Stomach (tissue), 8 donors: ENCODE measurements at regions not wholly inside any gene's neighbourhood (a gene's known extent, or its start where the extent isn't known, plus 50 kb on each side); places are given as distances from the start of the nearest gene placed in this dataset.
"Not testable (repeated sequence)": the region's sequence is repeated elsewhere in the genome, so short reads cannot be mapped to it uniquely, and the experiment has no call there.

Experiments
- DNase-seq, 2 donors: peaks; one replicate each; pipeline versions ENCODE4 v3.0.0 to v3.0.0-alpha.2; 2013 to 2019
- H3K27ac ChIP-seq, 5 donors: fragments of 200-600 bp in 4 of 5; sonication (generic) in 4 of 5; one replicate each; pipeline ENCODE4 v1.5.1; 2013 to 2019; ENCODE audit warnings: mild to moderate bottlenecking in 1 of 5, moderate library complexity in 1 of 5
- H3K27me3 ChIP-seq, 3 donors: fragments of 200-600 bp; sonication (generic); one replicate each; pipeline ENCODE4 v1.5.1; 2017 to 2019; ENCODE audit warnings: mixed run types in 1 of 3
- H3K36me3 ChIP-seq, 4 donors: fragments of 200-600 bp; sonication (generic); 1 replicate in 3 of 4; 2 replicates in 1 of 4; pipeline ENCODE4 v1.5.1; 2016 to 2019
- H3K4me1 ChIP-seq, 4 donors: fragments of 200-600 bp; sonication (generic); one replicate each; pipeline ENCODE4 v1.5.1; 2016 to 2019
- H3K4me3 ChIP-seq, 4 donors: fragments of 200-600 bp; sonication (generic) in 3 of 4; one replicate each; pipeline ENCODE4 v1.5.1; 2016 to 2019; ENCODE audit warnings: mild to moderate bottlenecking in 1 of 4
- H3K9me3 ChIP-seq, 4 donors: fragments of 200-600 bp; sonication (generic); one replicate each; pipeline ENCODE4 v1.5.1; 2016 to 2019
- EP300 ChIP-seq: sonication (generic); formaldehyde crosslinking; IDR thresholded peaks from one replicate; pipeline ENCODE4 v1.6.1; 2017; ENCODE audit warnings: antibody characterized with exemption
- POLR2A ChIP-seq, 4 donors: fragments of 450-650 bp; IDR thresholded peaks; one replicate each; pipeline ENCODE4 v1.6.1; 2016; ENCODE audit warnings: antibody characterized with exemption in 4 of 4, control low read depth in 2 of 4, mild to moderate bottlenecking in 1 of 4, moderate library complexity in 1 of 4
- POLR2AphosphoS5 ChIP-seq, 3 donors: sonication (generic); formaldehyde crosslinking; IDR thresholded peaks; one replicate each; pipeline ENCODE4 v1.6.1; 2016; ENCODE audit warnings: antibody characterized with exemption in 3 of 3
- WGBS, 5 donors: extraction: QIAGEN DNeasy Blood & Tissue Kit in 3 of 5; methylation state at CpG; one replicate each; pipeline versions ENCODE4 v1.1.5 to v1.1.7; 2013 to 2018; 5-methylcytosine and 5-hydroxymethylcytosine counted together
- intact Hi-C: fragments of 100-400 bp; cut with DNase I; formaldehyde crosslinking; loops from one replicate; pipeline ENCODE4 v1.15.1; 2023; ENCODE audit warnings: low total_unique reads
- small RNA-seq, 4 donors: library from RNA; depleted of rRNA; stranded (forward); fragments of <200 nt; gene quantifications; one replicate each; pipeline ENCODE3, GENCODE V24; 2016
- TF ChIP-seq, protein P1 (sequence below), 7 experiments: fragments of 450-650 bp in 4 of 7; fragments of 200-600 bp in 3 of 7; sonication (generic) in 3 of 7; IDR thresholded peaks; one replicate each; pipeline ENCODE4 v1.5.1; 2016 to 2019; ENCODE audit warnings: antibody characterized with exemption in 7 of 7, control low read depth in 2 of 7, mild to moderate bottlenecking in 1 of 7
- donor health status: healthy with polysubstance abuse.
- donor health status: Bipolar disorder and iron deficiency.
- donor health status: healthy.

DNA sequence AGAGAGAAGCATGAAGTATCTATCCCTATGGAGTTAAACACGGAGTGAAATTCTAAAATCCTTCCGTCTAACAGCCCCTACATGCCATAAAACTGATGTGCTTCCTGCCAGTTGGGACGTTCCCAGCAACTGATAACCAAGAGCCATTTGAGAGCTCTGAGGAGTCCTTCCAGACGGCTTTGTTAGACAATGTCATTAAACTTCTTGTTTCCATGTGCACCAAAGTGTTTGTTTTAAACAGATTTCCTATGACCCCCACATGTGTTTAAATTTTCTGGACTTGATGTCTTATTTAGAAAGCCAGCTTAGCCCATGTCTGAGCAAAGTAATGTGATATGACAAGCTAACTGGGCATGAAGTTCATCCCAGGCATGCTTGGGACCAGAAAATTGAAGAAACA, 57.2 kb upstream of the LPAR1 start:
- TF ChIP-seq POLR2A (IDR thresholded peaks at IDR 0.05) (no peak), EP300 (no peak)
- peak in 1 of 2 donors; percentile 56 for DNase-seq
- peak overlapping the region in 1 of 5 donors; percentile 59 for H3K27ac ChIP-seq
- no peaks in the 10 kb centered on the region for H3K36me3 ChIP-seq
- H3K9me3 ChIP-seq, result no peaks in the 10 kb centered on the region
- 44 to 69% (median 58%) methylated on average over 4 of the region's 4 CpGs for WGBS, 5 donors
- H3K27me3 ChIP-seq, result no peaks in the 10 kb centered on the region
- H3K4me3 ChIP-seq, result no peak overlapping the region
- intact Hi-C loops, result no loop called here
- H3K4me1 ChIP-seq, result peaks cover 0 to 4% (median 0%) of the 10 kb centered on the region in 4 donors

DNA sequence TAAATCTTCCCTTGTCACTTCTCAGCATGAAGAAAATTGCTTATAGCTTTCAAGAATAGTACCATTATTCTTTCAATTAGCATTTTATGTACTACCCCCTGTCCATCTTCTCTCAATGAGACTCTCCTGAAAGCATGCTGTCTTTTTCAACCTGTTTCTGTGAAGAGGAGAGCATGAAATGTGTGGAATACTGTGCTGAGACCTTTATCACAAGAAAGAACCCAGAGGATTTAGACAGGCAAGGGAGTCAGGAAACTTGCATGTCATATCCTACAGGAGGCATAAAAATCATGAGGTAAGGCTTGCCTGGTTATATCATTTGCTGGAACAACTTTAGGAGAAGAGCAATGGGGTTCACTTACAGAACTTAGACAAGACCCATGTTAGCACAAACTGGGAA, 56.7 kb upstream of the LPAR1 start:
- intact Hi-C loops, result no loop called here
- H3K36me3 ChIP-seq, result no peaks in the 10 kb centered on the region
- no peak for TF ChIP-seq POLR2AphosphoS5 (IDR thresholded peaks at IDR 0.05)
- TF ChIP-seq, protein P1, sequence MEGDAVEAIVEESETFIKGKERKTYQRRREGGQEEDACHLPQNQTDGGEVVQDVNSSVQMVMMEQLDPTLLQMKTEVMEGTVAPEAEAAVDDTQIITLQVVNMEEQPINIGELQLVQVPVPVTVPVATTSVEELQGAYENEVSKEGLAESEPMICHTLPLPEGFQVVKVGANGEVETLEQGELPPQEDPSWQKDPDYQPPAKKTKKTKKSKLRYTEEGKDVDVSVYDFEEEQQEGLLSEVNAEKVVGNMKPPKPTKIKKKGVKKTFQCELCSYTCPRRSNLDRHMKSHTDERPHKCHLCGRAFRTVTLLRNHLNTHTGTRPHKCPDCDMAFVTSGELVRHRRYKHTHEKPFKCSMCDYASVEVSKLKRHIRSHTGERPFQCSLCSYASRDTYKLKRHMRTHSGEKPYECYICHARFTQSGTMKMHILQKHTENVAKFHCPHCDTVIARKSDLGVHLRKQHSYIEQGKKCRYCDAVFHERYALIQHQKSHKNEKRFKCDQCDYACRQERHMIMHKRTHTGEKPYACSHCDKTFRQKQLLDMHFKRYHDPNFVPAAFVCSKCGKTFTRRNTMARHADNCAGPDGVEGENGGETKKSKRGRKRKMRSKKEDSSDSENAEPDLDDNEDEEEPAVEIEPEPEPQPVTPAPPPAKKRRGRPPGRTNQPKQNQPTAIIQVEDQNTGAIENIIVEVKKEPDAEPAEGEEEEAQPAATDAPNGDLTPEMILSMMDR (IDR thresholded peaks at IDR 0.05), result no peak
- no peak for TF ChIP-seq EP300
- TF ChIP-seq POLR2A (IDR thresholded peaks at IDR 0.05), result no peak
- no peak overlapping the region for H3K4me3 ChIP-seq
- peak in 1 of 2 donors; percentile 9 for DNase-seq
- H3K27ac ChIP-seq, result peak overlapping the region in 2 of 5 donors; percentile 13 to 59
- H3K9me3 ChIP-seq, result no peaks in the 10 kb centered on the region
- H3K27me3 ChIP-seq, result no peaks in the 10 kb centered on the region
- H3K4me1 ChIP-seq, result peaks cover 0 to 4% (median 0%) of the 10 kb centered on the region in 4 donors

DNA sequence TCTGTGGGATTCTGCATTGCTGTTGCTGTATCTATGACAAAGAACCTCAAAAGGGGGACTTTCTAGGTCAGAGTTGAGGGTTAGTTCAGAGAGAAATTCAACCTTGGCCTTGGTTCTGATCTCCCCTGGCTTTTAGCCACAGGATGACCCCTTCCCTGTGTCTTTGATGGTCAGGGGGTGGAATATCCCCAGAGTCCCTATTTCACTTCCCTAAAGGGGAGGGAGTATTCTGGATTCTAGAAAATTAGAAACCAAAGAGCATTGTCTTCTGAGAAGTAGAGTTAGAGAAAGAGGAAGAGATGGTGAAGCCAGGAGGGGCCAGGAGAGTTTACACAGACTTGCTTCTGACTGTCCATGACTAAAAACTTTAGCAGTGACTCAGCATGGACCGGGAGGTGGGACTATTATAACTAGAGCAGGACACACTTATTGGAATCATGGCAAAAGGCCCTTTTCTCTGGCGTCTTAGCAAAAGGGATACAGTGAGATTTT, 56.2 kb upstream of the LPAR1 start:
- Histone ChIP-seq H3K4me3 (no peak overlapping the region), H3K9me3 (no peaks in the 10 kb centered on the region), H3K4me1 (peaks cover 0 to 4% (median 0%) of the 10 kb centered on the region in 4 donors), H3K27me3 (no peaks in the 10 kb centered on the region), H3K36me3 (no peaks in the 10 kb centered on the region), H3K27ac (peak overlapping the region in 3 of 5 donors; percentile 25 to 59 (median 51))
- DNase-seq, result peak in 1 of 2 donors; percentile 42
- TF ChIP-seq POLR2AphosphoS5 (IDR thresholded peaks at IDR 0.05), result no peak
- no peak for TF ChIP-seq POLR2A (IDR thresholded peaks at IDR 0.05)
- TF ChIP-seq EP300, result no peak
- TF ChIP-seq, protein P1 (IDR thresholded peaks at IDR 0.05), result no peak
- intact Hi-C loops, result no loop called here
- WGBS, 5 donors, result 21 to 39% (median 29%) methylated on average over 2 of the region's 2 CpGs

DNA sequence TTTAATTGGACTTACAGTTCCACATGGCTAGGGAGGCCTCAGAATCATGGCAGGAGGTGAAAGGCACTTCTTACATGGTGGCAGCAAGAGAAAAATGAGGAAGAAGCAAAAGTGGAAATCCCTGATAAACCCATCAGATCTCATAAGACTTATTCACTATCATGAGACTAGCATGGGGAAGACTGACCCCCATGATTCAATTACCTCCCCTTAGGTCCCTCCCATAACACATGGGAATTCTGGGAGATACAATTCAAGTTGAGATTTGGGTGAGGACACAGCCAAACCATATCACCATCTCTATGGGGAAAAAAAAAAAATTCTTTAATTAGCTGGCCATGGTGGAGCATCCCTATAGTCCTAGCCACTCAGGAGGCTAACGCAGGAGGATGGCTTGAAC, 53.9 kb upstream of the LPAR1 start:
- intact Hi-C loops, H3K4me3 ChIP-seq, H3K27me3 ChIP-seq, H3K4me1 ChIP-seq, H3K9me3 ChIP-seq, H3K36me3 ChIP-seq, DNase-seq, H3K27ac ChIP-seq: not testable (repeated sequence)
- 92 to 100% (median 97%) methylated on average over 1 of the region's 1 CpG for WGBS, 5 donors

Small RNAs in the stretch of these regions (small RNA-seq; reads per million reads assigned to genes)
- 0 reads per million in 4 donors for gene MIR7702
- 0.08 to 0.46 (median 0.12) reads per million in 4 donors for gene RNY4P18
